HG03039 (cell line): ENCODE measurements at regions not wholly inside any gene's neighbourhood (a gene's known extent, or its start where the extent isn't known, plus 50 kb on each side); places are given as distances from the start of the nearest gene placed in this dataset.

Experiments
- ATAC-seq: cut with Tn5 transposase; IDR thresholded peaks from one replicate; pipeline ENCODE4 v1.9.1; 2021; ENCODE audit warnings: mild to moderate bottlenecking, moderate library complexity; ENCODE audit not compliant: unreplicated experiment

DNA sequence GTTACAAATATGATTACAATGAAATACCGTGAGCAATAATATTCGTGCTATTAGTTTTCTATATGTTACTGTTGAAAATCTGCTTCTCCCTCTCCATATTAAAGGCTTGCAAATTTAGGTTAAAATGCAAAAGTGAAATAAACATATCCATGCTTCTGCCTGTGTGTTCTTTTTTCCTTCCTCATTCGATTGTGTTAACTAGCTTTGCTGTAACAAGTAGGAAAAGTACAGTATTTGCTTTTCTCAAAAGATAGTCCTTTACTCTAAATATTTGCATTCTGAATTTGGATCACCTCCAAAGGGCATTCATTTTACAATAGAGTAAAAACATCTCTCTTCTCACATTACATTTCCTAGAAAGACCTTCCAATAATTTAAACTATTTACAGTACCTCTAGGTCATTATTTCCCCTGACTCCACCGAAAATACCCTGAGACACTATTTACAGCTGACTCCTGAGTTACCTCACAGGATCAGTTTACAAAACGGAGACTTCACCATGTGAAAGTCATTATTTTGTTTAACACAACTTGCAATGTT lies 835.0 kb upstream of the FANCL start:
- no peak for ATAC-seq

GRCh38 chr2:59074071-59074470 lies 832.9 kb upstream of the FANCL start:
- no peak for ATAC-seq

DNA sequence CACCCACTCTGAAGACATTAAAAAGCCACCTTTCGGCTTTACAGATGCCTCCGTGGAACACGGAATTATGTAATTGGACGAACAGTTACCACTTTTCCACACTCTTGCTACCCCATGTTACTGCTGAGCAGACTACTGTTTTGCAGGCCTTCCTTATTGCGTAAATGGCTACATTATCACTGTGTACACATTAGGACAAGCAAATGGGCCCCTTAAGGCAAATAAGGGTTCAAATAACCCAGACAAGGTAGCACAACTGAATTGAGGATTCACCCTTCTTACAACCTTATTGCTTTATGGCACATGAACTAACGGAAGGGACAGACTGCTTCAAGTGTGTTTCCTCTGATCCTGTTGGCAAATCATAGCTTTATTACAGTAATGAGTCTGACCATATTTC lies 832.2 kb upstream of the FANCL start:
- no peak for ATAC-seq

- no peak for ATAC-seq
Measured at GRCh38 chr2:59068255-59068654, 827.1 kb upstream of the FANCL start.

GRCh38 chr2:59066787-59067399 lies 825.8 kb upstream of the FANCL start:
- ATAC-seq: no peak

DNA sequence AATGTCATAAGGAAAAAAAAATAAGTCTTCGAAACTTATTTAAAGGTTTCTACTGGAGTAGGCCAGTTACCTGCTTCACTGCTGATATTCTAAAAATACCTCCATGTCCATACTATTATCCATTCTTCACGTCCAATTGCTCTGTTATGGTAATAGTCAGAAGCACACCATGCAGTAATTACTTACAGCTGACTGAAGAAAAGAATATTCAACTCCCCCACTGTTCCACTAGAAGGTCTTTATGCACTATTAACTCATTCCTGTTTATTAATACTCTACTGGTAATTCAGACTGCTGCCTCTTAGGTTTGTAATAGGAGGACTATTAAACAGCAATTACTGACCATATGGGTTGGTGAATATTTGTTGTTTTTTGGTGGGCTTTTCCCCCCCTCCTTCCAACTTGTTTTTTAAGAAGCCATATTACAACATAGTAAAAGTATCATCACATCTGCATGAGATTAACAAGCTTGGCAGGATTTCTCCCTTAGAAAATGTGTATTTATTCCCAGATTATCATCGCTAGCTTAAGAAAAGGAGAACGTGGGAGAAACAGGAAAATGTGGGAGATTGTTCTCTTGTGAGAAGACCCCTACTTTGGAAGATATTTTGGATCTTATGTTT lies 806.4 kb upstream of the FANCL start:
- ATAC-seq: no peak

GRCh38 chr2:59046401-59047372 lies 805.6 kb upstream of the FANCL start:
- ATAC-seq: no peak

- ATAC-seq: no peak
Measured at GRCh38 chr2:59044736-59045135, 803.6 kb upstream of the FANCL start.

DNA sequence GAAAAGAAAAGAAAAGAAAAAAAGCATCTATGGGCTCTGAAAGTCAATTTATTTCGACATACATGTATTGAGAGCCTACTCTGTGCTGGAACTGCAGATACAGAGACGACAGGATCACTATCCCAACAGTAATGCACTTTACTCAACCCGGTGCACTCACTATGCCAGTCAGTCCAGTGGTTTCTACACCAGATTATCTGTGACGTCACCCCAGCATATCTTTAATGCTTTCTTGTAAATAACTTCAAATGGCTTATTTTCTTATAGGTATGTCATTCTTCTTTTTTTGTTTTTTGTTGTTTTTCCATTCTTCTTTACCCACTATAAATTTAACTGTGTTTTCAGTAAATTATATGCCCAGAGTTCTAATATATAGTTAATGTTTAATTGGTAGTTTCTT lies 800.0 kb upstream of the FANCL start:
- ATAC-seq: no peak

DNA sequence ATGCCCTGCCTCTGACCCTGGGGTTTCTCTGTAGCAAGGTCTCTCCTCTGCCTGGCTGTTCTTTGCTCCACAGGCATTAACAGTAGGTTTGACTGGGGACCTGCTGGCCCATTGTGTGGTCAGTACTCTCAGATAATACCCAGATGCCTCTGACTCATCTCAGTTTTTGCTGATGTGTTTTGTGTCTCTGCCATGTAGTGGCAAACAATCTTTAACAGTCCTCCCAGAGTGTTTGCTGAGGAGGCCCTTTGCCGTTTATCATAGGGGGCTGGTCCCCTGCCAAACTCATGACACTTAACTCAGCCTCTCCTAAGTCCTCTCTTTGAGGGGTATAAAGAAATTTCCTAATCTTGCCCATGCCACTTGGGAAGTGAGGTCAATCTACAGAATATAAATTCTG lies 793.7 kb upstream of the FANCL start:
- ATAC-seq: no peak

DNA sequence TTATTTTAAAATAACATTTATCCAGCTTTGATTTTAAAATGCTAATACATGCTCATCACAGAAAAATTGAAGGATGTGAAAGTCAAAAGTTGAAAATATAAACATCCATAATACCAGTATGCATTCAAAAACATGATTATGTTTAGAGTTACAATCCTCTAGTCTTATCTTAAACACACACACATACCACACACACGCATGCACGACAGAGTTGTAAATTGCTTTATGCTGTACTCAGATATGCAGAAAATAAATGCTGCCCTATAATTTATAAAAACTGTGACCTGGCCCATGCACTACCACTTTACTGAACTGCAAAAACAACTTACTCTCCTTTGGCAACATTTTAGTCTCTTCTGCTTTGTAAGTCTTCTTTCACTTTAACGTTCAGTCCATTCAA lies 793.0 kb upstream of the FANCL start:
- ATAC-seq: no peak

DNA sequence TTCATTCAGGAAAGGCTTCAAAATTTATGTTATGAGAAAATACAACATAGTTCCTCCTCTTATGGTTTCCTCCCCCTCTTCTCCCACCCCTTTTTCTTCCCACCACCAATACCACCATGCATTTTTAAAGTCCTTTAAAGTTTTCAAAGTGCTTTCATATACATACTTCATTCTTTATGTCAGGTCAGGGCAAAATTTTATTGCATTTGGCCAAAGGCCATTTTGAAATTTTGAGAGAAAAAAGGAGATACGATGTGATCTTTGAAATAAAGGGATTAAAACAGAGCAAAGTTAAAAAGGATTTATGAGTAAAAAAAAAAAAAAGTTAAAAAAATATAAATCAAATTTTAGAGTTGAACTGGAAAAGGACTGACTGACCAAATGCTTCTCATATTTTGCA lies 792.5 kb upstream of the FANCL start:
- ATAC-seq: no peak

- ATAC-seq: no peak
Measured at GRCh38 chr2:59032499-59032898, 791.4 kb upstream of the FANCL start.

GRCh38 chr2:59029058-59029457 lies 787.9 kb upstream of the FANCL start:
- ATAC-seq: no peak

DNA sequence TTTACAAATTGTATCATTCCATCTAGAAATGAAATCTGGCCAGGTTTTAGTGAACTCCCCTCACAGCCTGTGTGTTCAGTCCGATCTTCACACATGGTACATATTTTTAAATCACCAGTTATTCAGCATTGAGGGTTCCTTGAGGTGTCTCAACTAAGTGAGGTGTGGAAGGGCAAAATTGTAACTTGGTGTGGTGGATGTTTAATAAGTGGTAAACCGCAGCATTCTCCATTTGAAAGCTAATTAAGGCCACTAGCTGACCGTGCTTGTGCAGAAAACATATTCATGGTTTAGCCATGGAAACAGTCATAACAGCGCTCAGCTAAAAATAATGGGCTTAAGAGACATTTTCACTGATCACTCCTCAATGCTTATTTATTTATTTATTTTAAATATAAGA lies 786.2 kb upstream of the FANCL start:
- ATAC-seq: no peak

- no peak for ATAC-seq
Measured at GRCh38 chr2:59025157-59025757, 784.1 kb upstream of the FANCL start.

DNA sequence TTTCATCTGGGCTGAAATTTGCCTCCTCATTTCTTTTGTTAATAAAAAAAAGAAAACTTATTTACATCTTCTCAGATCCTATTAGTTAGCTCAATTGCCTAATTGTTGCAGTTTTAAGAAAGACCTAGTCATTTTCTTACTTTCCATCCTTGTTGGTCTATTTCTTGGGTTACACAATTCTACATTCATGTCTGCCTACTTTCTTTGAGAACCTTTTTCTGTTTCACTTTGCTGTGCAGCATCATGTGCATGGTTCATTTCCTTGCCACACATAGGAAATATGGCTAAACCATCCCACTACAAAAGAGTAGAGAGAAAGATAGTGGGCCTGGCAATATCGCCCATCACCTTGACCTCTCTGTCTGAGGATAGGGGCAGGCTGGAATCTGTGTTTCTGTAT lies 780.7 kb upstream of the FANCL start:
- no peak for ATAC-seq

GRCh38 chr2:59019566-59020159 lies 778.5 kb upstream of the FANCL start:
- no peak for ATAC-seq

DNA sequence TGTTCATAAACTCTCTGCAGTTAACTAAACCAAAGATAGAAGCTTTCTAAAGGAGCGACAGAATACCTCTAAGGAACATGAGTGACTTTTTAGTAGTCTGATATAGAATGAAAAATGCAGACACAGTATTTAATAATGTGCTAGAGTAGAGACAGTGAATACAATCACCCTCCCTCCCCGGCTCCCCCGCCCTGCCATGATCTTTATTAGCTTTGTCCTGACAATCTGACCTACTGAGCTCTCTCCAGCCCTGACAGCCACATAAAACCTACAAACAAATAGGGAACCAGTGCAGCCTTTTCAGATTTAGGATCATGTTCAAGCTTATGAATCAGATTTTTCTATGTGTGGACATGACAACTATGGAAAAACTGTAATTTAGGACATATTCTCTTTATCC lies 777.6 kb upstream of the FANCL start:
- no peak for ATAC-seq

DNA sequence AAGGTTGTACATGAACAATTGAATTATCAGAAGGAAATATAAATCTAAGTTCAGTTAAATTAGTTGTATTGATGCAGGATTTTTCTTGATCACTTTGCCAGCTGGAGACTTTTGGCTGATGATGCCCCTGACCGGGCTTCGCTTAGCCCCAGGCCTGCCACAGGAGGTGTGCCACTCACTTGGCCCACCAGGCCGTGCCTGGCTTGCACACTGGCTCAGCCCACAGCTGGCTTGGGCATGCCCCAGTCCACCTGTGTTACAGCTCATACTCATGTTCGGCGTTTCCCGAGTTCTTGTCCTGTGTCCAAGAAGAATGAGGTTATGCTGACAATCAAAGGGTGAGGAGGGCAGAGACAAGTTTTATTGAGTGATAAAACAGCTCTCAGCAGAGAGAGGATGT lies 773.9 kb upstream of the FANCL start:
- no peak for ATAC-seq

DNA sequence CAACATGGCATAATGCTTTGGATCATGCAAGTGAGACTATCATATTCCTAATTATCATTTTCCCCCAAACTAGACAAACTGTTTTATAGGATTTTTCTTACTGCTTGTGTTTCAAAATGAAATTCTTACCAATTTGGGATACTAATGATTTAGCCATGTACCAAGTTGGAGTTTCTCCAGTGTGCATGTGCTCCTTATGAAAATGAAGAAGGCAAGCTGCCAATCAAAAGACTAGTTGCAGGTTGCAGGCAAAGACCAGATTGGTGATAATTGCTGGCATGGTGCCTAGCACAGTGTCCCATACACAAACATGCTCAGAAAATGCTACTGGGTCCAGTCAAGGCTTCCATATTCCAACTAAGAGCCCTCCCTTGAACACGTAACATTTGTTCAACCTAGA lies 771.8 kb upstream of the FANCL start:
- ATAC-seq: no peak
